Hippocampal formation (tissue), 2 donors: ENCODE measurements at regions not wholly inside any gene's neighbourhood (a gene's known extent, or its start where the extent isn't known, plus 50 kb on each side); places are given as distances from the start of the nearest gene placed in this dataset.
"Not testable (repeated sequence)": the region's sequence is repeated elsewhere in the genome, so short reads cannot be mapped to it uniquely, and the experiment has no call there.

Source experiments
- DNase-seq, 2 donors: peaks; one replicate each; lab custom pipeline; 2025; lab: John Stamatoyannopoulos, UW

- DNase-seq, result no peak
Measured at GRCh38 chr21:14613486-14614224, 67.5 kb upstream of the SAMSN1 start.

GRCh38 chr21:14610119-14610518 lies 64.0 kb upstream of the SAMSN1 start:
- not testable (repeated sequence) for DNase-seq

- DNase-seq, result no peak
Measured at GRCh38 chr21:14609274-14609673, 63.2 kb upstream of the SAMSN1 start.

GRCh38 chr21:14607262-14607661 lies 61.1 kb upstream of the SAMSN1 start:
- DNase-seq, result no peak

- no peak for DNase-seq
Measured at GRCh38 chr21:14603202-14603601, 57.1 kb upstream of the SAMSN1 start.

- DNase-seq, result no peak
Measured at GRCh38 chr21:14602382-14602958, 56.4 kb upstream of the SAMSN1 start.

- DNase-seq, result no peak
Measured at GRCh38 chr21:14600569-14601297, 54.6 kb upstream of the SAMSN1 start.

- no peak for DNase-seq
Measured at GRCh38 chr21:14598065-14598464, 52.0 kb upstream of the SAMSN1 start.
